Glomerular visceral epithelial cell (primary cell): ENCODE measurements at regions not wholly inside any gene's neighbourhood (a gene's known extent, or its start where the extent isn't known, plus 50 kb on each side); places are given as distances from the start of the nearest gene placed in this dataset.

Experiments used
- DNase-seq: peaks from one replicate; pipeline ENCODE4 v3.0.0-alpha.2; 2016; ENCODE audit errors: extremely low spot score

DNA sequence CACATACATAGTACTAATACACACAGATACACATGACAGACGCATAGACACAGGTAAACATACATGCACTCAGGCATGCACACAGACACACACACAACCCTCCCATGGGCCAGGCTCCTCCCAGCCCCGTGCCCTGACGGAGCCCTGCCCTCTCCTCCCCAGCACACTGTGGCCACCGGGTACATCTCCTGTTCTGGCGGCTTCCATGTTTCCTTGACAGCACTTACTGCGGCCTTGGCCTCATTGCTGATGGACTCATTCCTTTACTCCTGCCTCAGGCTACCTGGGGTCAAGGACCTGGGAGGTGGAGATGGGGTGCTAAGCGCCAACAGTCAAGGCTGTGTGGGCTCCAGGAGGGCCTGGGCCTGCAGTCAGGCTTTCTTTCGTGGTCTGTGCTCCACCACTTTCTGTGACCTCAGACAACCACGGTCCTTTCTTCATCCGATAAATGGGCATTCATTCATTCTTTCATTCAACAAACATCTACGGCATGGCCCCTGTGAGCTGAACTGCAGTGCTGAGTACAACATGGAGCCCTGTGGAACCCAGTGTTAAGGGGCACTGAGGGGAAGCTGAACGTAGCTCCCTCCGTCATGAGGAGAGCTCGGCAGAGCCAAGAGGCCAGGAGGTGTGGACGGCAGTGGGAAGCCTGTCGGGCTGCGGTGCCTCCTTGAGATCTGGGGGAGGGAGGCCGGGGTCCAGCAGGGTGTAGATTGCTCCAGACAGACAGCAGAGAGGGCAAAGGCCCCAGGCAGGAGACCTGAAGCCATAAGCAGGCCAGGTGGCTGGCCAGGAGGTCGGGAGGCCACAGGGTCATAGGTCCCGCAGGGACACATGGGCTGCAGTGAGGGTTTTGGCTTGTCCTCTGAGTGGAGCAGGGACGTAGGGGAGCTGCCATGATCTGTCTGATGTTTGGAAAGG lies 190.4 kb upstream of the HDAC4 start:
- DNase-seq = no peak

GRCh38 chr2:239590276-239590675 lies 189.5 kb upstream of the HDAC4 start:
- DNase-seq = no peak

GRCh38 chr2:239589833-239590232 lies 189.0 kb upstream of the HDAC4 start:
- no peak for DNase-seq

DNA sequence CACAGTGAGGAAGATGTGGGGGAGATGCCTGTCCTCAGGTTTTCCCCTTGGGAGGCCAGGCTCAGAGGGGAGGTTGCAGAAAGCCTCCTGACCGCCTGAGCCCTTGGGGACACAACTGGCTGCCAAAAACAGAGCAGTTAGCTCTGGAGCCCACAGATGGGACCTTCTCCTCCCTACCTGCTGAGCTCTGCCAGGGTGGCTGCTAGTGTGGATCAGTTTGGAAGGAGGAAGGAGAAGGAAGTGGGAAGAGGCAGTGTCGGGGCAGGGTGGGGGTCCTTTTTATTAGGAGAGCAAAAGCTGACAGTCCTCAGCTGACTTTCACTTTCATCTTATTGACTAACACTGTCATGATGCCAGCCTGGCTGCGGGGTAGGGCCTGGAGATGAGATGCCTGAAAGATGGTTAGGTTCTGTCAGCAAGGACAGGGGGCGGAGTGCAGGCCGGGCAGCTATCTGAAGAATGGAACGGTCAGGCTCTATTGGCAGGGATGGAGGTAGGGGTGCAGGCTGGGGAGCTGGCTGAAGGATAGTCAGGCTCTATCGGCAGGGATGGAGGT lies 188.5 kb upstream of the HDAC4 start:
- DNase-seq = no peak

DNA sequence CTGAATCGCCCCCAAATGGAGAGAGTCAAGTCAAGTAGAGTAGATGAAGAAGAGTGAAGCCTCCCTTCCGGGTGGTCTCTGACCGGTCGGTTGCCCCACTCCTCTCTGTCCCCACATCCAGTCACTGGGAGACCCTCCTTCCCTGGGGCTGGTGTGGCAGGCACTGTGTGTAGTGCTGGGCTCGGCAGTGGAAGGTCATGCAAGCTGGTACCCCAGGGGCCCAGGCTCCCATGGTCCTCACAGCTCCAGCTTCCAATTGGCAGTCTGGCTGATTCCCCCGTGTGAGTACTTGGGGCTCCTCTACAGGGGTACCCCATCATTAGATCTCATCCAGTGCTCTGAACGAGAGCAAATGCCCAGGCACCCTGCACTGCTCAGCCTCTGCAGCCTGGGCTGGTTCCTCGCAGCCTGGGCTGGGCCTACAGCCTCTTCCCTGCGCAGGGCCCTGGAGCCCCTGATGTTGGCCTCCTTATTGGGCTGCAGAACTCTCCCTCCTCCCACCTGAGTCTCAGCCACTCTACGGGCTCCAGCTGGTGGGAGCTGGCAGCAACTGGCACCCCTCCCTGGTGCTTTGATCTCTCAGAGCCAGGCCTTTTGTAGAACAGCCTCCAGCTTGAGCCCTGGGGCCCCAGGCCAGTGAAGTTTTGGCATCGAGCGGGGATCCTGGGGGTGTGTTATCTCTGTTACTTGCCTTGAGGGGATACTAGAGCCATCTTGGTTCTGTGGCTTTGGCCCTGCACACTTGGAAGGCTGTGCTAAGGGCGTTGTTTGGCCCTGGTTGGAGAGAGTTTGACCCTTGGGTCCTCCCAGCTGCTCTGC lies 187.8 kb upstream of the HDAC4 start:
- DNase-seq = no peak

DNA sequence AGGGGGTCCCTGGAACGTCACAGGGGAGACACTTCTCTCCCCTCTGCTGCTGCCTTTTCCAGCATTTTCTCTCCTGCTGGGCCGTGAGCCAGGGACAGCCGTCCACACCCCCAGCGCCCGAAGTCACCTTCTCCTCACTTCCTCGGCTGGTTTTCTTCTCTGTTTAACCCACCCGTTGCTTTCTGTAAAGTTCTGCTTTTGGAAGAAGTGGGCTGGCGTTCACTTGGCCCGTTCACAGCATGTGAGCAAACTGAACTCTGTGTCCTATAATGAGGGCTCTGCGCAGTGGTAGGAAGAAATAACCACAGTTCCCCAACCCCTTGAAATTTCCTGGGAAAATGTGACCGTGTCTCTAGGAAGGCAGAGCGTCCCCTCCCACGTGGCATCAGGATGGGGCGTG lies 187.0 kb upstream of the HDAC4 start:
- DNase-seq = no peak

GRCh38 chr2:239587311-239587731 lies 186.5 kb upstream of the HDAC4 start:
- no peak for DNase-seq

- no peak for DNase-seq
These were observed 186.0 kb upstream of the HDAC4 start for GRCh38 chr2:239586651-239587310.

- DNase-seq = no peak
These were observed 184.6 kb upstream of the HDAC4 start for GRCh38 chr2:239585422-239585821.

GRCh38 chr2:239584986-239585385 lies 184.2 kb upstream of the HDAC4 start:
- DNase-seq = no peak

DNA sequence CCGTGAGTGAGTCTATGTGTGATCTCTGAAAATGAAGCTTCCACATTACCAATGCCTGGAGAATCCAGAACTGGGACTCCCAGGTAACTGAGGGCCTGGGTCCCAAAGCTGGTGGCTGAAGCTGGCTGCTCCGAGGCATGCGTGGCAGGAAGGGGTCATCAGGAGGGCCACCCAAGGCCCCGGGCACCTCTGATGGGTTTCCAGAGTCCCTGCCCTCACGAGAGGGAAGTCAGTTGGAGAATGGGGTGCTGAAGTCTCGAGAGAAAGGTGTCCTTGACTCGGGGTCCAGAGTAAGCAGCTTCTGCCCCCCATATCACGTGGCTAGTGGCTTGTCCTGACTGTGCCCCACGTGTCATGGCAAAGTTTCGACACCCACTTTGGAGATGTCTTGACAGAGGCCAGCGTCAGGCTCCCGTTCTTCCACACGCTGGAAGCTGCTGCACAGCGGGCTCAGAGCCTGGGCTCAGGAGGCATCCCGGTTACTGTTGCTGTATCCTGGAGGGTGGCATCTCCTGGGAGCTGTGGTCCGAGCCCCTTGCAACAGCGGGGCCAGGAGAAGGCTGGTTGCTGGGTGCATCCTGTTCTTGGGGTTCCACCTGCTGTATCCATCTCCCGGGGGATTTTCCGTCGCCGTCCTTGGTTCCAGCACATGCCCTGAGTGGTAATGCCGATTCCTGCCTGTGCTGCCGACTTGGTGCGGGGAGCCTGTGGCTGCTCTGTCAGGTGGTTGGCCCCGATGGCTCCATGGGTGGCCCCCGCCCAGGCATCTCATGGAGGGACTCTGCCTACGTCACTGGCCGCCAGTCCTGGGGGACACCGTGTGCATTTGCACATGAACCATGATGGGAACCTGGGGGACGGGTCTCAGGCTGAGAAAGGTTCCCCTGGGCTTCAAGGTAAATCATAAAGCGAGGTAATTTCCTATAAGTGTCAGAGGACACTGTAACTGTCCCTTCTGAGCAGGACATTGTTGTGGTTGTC lies 183.3 kb upstream of the HDAC4 start:
- no peak for DNase-seq

DNA sequence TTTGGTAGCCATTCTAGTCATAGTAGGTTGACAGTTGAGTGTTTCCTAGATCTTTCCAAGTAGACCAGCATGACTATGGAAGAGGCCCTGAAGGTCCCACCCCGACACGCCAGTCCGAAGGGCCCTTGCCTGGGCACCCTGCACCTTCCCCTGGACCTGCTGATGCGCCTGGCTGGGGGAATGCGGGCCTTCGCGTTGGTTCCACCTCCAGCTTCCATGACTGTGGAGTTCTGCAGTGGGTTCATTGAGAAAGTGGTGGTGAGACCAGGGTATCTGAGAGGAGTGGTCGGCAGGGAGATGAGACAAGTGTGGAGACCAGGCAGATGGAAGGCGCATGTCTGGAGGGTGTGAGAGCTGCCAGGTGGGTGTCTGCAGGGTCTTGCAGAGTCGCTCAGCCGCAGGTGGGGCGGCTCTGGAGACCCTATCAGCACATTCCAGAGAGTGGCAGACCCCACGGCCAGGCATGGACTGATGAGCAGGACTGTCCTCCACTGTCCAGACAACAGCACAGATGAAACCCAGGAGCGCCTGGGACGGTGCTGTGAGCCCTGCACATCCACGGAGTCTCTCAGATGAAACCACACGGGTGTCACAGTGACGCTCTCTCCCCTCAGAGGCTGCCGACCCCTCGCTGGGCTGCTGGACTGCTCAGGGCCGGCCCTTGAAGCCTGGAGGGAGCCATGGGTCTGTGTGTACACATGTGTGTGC lies 182.5 kb upstream of the HDAC4 start:
- DNase-seq = no peak

DNA sequence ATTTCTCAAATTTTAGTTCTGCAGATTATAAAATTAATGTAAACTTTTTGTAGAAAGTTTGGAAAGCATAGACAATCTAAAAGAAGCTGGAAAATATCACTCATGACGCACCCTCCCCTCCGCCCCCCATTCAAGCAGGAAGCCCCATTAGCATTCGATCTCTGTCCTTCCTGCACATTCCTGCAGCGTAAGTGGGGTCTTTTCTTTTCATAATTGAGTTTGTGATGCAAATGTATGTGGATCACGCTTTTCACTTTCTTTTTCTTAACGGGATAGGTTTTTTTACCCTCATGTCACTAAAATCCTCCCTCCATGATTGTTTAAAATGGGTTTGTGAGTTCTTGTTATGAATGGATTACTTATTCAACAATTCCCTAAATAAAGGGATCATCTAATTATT lies 181.7 kb upstream of the HDAC4 start:
- no peak for DNase-seq

- DNase-seq = no peak
These were observed 180.6 kb upstream of the HDAC4 start for GRCh38 chr2:239581352-239581901.

DNA sequence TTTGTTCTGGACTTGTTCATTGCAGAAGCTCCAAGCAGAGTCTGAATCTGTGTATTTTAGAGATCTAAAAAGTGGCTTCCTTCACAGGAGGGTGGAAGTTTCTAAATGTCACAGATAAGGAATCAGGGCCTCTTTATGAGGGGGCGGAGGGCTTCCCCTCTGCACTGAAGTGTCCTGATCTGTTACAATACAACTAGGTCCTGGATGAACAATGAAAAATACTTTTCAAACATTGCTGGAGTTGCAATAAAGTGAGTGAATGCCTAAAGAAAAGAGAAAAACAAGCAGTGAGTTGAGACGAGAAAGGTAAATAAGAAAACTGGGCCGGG lies 179.3 kb upstream of the HDAC4 start:
- DNase-seq = no peak

- DNase-seq = no peak
These were observed 178.8 kb upstream of the HDAC4 start for GRCh38 chr2:239579524-239580198.

- DNase-seq = no peak
These were observed 178.3 kb upstream of the HDAC4 start for GRCh38 chr2:239579081-239579480.

GRCh38 chr2:239578381-239578780 lies 177.6 kb upstream of the HDAC4 start:
- no peak for DNase-seq

- no peak for DNase-seq
These were observed 177.1 kb upstream of the HDAC4 start for GRCh38 chr2:239577935-239578334.
